Cardiac muscle cell (in vitro differentiated cells and primary cell): ENCODE measurements at regions not wholly inside any gene's neighbourhood (a gene's known extent, or its start where the extent isn't known, plus 50 kb on each side); places are given as distances from the start of the nearest gene placed in this dataset.

Experiments
- DNase-seq, 2 donors: peaks; one replicate each; pipeline versions ENCODE4 v3.0.0 to v3.0.0-alpha.2; 2010 to 2017; ENCODE audit warnings: low read depth in 1 of 2, low spot score in 1 of 2
- H3K27ac ChIP-seq: fragments of 200-600 bp; sonication (generic); 2 replicates; pipeline ENCODE4 v1.5.1; 2016
- H3K27me3 ChIP-seq: fragments of 200-600 bp; sonication (generic); 2 replicates; pipeline ENCODE4 v1.6.0; 2016; ENCODE audit warnings: control low read depth
- H3K36me3 ChIP-seq: fragments of 200-600 bp; sonication (generic); 2 replicates; pipeline ENCODE4 v1.5.1; 2016; ENCODE audit warnings: control low read depth
- H3K4me1 ChIP-seq: fragments of 200-600 bp; sonication (generic); 2 replicates; pipeline ENCODE4 v1.8.1; 2017; ENCODE audit warnings: low read depth, mild to moderate bottlenecking, mixed run types
- H3K4me3 ChIP-seq: fragments of 200-600 bp; sonication (generic); 2 replicates; pipeline ENCODE4 v1.5.1; 2016; ENCODE audit warnings: mild to moderate bottlenecking
- H3K9me3 ChIP-seq: fragments of 200-600 bp; sonication (generic); 2 replicates; pipeline ENCODE4 v1.5.1; 2017; ENCODE audit warnings: low read depth, mild to moderate bottlenecking, control low read depth
- TF ChIP-seq, protein P1 (sequence below): IDR thresholded peaks from 2 replicates; pipeline ENCODE4 v1.5.1; 2012; ENCODE audit warnings: low read depth, mild to moderate bottlenecking, low read length

DNA sequence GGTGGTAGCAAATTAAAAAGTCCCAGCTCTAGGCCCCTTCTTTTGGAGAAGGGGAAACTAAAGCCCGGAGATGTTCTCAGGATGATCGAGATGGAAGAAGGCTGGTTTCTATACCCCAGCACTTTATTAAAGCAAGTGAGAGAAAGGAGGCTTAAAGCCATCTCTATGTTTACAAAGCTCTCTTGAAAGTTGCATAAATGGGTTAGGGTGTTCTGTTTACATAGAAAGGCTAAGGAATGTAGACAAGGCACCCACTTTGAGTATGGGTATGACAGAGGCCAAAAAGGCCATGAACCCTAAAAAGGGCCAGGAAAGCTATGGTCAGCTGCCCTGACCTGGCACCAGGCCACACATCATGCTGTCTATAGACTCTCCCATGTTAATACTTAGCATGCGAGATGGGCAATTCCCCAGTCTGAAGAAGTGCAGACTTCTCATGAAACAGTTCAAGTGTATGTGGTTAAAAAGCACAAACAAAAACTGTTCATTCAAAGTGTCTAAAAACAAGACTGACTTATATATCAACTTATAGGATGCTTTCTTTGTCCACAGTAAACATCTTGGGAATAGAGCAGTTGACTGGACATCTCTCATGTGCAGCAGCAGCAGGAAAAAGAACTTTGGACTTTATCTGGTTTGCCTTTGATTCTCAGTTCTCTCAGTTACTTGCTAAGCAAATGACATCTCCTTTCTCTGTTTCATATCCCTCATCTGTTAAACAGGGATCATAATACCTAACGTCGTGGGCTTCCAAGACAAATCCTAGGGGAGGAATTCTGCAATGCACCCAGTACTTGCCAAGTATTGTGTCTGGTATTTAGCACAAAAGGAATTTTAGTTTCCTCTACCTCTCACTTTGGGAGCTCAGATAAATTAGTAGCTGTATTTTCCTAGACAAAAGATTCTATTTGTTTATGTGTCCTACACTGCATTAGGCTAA, 521.6 kb downstream of the PLPP3 start:
- DNase-seq: peak in 1 of 2 donors; percentile 28
- Histone ChIP-seq H3K36me3 (no peaks in the 10 kb centered on the region), H3K4me3 (no peak overlapping the region), H3K27me3 (no peaks in the 10 kb centered on the region), H3K4me1 (peaks cover 3% of the 10 kb centered on the region), H3K27ac (no peak overlapping the region), H3K9me3 (no peaks in the 10 kb centered on the region)
- TF ChIP-seq, protein P1, sequence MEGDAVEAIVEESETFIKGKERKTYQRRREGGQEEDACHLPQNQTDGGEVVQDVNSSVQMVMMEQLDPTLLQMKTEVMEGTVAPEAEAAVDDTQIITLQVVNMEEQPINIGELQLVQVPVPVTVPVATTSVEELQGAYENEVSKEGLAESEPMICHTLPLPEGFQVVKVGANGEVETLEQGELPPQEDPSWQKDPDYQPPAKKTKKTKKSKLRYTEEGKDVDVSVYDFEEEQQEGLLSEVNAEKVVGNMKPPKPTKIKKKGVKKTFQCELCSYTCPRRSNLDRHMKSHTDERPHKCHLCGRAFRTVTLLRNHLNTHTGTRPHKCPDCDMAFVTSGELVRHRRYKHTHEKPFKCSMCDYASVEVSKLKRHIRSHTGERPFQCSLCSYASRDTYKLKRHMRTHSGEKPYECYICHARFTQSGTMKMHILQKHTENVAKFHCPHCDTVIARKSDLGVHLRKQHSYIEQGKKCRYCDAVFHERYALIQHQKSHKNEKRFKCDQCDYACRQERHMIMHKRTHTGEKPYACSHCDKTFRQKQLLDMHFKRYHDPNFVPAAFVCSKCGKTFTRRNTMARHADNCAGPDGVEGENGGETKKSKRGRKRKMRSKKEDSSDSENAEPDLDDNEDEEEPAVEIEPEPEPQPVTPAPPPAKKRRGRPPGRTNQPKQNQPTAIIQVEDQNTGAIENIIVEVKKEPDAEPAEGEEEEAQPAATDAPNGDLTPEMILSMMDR: no peak

DNA sequence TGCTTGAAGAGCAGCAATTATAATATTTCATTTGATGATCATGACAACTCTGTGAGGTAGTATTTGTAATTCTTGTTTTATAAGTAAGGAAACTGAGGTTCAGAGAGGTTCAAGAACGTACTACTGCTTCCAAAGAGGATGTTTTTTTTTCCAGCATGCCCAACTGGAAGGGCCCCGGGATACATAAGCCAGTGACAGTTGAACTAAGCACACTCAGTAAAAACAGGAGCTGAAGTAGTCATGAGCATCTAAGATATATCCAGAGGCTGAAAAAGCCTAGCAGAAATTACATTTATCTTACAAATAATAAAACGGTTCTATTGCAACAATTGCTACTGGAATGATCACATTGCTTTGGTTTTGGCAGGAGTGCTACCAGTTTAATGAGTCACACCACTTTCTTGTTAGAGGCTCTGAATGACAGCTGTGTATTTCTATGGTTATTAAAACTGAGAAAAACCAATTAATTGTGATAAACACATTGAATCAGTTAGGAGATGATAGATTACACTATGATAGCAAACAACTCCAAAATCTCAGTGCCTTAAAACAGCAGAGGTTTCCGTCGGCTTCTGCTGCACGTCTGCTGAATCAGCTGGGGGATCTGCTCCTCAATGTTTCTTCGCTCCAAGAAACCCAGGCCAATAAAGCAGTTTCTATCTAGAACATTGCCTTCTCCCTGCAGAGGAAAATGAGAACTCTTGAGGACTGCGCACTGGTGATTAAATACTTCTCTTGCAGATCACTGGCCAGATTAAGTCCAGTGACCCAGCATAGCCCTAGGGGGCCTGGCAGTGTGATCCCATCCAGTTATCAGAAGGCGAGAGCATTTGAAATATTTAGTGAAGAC, 522.7 kb downstream of the PLPP3 start:
- Histone ChIP-seq H3K27ac (no peak overlapping the region), H3K27me3 (no peaks in the 10 kb centered on the region), H3K36me3 (no peaks in the 10 kb centered on the region), H3K4me3 (no peak overlapping the region), H3K9me3 (no peaks in the 10 kb centered on the region), H3K4me1 (peaks cover 10% of the 10 kb centered on the region)
- TF ChIP-seq, protein P1: no peak
- DNase-seq: peak in 1 of 2 donors; percentile 68

- H3K4me1 ChIP-seq: peaks cover 11% of the 10 kb centered on the region
- H3K27me3 ChIP-seq: no peaks in the 10 kb centered on the region
- H3K36me3 ChIP-seq: no peaks in the 10 kb centered on the region
- TF ChIP-seq, protein P1: no peak
- H3K9me3 ChIP-seq: no peaks in the 10 kb centered on the region
- no peak for DNase-seq
- no peak overlapping the region for H3K27ac ChIP-seq
- no peak overlapping the region for H3K4me3 ChIP-seq
Observed at GRCh38 chr1:56054959-56055358, 524.4 kb downstream of the PLPP3 start.

DNA sequence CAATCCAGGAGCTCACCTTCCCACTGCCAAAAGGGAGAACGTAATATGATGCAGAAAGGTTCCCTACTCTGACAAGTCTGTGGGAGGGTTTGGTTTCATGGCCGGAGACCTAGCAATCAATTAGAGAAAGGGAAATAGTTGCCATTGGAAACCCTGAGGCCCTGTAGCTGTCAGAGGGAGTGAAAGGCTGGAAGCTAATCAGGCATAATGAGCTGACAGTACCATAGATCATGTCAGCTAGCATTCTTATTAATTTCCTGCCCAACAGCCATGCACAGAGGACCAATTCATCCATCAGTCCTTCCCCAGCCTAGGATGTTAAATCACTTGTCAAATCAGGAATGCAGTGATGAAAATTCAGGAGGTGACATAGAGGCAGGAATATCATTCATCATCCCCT, 527.3 kb downstream of the PLPP3 start:
- no peaks in the 10 kb centered on the region for H3K27me3 ChIP-seq
- no peak overlapping the region for H3K4me3 ChIP-seq
- no peaks in the 10 kb centered on the region for H3K36me3 ChIP-seq
- no peak overlapping the region for H3K27ac ChIP-seq
- no peaks in the 10 kb centered on the region for H3K9me3 ChIP-seq
- peak in 1 of 2 donors; percentile 29 for DNase-seq
- peaks cover 11% of the 10 kb centered on the region for H3K4me1 ChIP-seq
- TF ChIP-seq, protein P1: no peak

- no peak overlapping the region for H3K4me3 ChIP-seq
- H3K36me3 ChIP-seq: no peaks in the 10 kb centered on the region
- H3K27me3 ChIP-seq: no peaks in the 10 kb centered on the region
- no peak for DNase-seq
- H3K27ac ChIP-seq: no peak overlapping the region
- TF ChIP-seq, protein P1: no peak
- peaks cover 7% of the 10 kb centered on the region for H3K4me1 ChIP-seq
- no peaks in the 10 kb centered on the region for H3K9me3 ChIP-seq
Observed at GRCh38 chr1:56050911-56051310, 528.5 kb downstream of the PLPP3 start.
